ENCODE measurements at regions not wholly inside any gene's neighbourhood (a gene's known extent, or its start where the extent isn't known, plus 50 kb on each side); places are given as distances from the start of the nearest gene placed in this dataset.

- no peak for TF ChIP-seq CTCF (IDR thresholded peaks at IDR 0.05)
- TF ChIP-seq POLR2A (IDR thresholded peaks at IDR 0.05): no peak
These were observed 192.9 kb upstream of the RAD23B start for GRCh38 chr9:107090218-107090617.

Measured in thyroid gland (tissue), 4 donors.